Globus pallidus (tissue), 1 donor: ENCODE measurements at regions not wholly inside any gene's neighbourhood (a gene's known extent, or its start where the extent isn't known, plus 50 kb on each side); places are given as distances from the start of the nearest gene placed in this dataset.
"Not testable (repeated sequence)": the region's sequence is repeated elsewhere in the genome, so short reads cannot be mapped to it uniquely, and the experiment has no call there.

Experiments
- DNase-seq: peaks from one replicate; pipeline ENCODE4 v3.0.0-alpha.2; 2015; ENCODE audit warnings: low spot score

GRCh38 chr7:55743454-55743717 lies 119.2 kb downstream of the SEPTIN14 start:
- DNase-seq: not testable (repeated sequence)

- not testable (repeated sequence) for DNase-seq
Observed at GRCh38 chr7:55742651-55743453, 119.7 kb downstream of the SEPTIN14 start.

- not testable (repeated sequence) for DNase-seq
Observed at GRCh38 chr7:55741721-55742631, 120.6 kb downstream of the SEPTIN14 start.

GRCh38 chr7:55740633-55741250 lies 121.8 kb downstream of the SEPTIN14 start:
- not testable (repeated sequence) for DNase-seq

- not testable (repeated sequence) for DNase-seq
Observed at GRCh38 chr7:55740053-55740452, 122.5 kb downstream of the SEPTIN14 start.

DNA sequence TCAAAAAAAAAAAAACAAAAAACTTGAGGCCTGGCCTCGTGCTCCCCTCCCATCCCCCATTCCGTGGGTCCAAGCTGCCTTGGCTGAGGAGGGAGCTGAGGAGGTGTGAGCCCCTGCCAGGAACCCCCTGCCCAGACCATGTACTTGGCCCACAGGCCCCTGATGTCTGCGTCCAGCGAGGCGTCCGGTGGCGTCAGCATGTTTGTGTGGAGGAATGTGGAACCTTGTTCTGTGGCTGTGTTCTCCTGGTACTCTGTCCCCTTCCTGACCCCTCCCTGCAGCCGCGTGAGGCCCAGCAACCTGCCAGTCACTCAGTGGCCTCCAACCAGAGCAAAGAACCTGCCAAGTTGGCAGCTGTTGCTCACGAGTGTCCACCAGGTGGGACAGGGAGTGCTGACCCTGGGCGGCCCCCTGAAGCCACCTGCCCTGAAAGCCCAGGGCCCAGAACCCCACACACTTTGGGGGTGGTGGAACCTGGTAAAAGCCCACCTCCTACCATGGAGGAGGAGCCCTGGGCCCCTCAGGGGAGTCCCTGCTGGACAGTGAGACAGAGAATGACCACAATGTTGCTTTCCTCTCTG lies 125.8 kb downstream of the SEPTIN14 start:
- not testable (repeated sequence) for DNase-seq

GRCh38 chr7:55733241-55734140 lies 129.1 kb downstream of the SEPTIN14 start:
- DNase-seq: no peak

DNA sequence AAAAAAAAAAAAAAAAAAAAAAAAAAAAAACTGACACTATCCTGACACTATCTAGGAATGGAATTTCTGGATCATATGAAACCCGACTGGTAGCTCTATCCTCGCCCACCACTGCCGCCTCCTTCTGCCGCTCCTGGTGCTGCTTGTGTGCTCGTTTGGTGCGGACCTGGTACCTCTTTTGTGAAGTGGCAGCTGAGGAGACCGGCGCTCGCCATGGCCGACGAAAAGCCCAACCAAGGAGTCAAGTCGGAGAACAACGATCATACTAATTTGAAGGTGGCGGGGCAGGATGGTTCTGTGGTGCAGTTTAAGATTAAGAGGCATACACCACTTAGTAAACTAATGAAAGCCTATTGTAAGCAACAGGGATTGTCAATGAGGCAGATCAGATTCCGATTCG lies 130.6 kb downstream of the SEPTIN14 start:
- DNase-seq: no peak

DNA sequence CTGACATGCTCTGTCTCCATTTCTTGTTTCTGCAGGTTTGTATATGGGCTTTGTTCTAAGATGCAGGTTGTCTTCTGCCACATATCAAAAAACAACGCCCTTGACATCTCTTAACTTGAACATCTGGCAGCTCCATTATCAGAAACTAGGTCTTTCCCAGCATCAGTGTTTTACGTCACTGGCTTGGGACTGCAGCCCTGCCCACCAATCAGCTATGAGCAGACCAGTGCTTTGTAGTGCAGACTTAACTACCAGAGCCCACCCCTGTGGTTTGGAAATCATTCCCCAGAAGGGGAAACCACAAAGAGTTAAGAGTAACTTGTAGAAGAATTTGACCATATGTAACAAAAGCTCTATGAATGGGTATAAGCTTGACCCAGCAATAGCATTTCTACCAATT lies 132.4 kb downstream of the SEPTIN14 start:
- no peak for DNase-seq

GRCh38 chr7:55723621-55723941 lies 139.0 kb downstream of the SEPTIN14 start:
- DNase-seq: no peak

GRCh38 chr7:55722874-55723620 lies 139.5 kb downstream of the SEPTIN14 start:
- DNase-seq: not testable (repeated sequence)

GRCh38 chr7:55721004-55721403 lies 141.5 kb downstream of the SEPTIN14 start:
- DNase-seq: not testable (repeated sequence)

DNA sequence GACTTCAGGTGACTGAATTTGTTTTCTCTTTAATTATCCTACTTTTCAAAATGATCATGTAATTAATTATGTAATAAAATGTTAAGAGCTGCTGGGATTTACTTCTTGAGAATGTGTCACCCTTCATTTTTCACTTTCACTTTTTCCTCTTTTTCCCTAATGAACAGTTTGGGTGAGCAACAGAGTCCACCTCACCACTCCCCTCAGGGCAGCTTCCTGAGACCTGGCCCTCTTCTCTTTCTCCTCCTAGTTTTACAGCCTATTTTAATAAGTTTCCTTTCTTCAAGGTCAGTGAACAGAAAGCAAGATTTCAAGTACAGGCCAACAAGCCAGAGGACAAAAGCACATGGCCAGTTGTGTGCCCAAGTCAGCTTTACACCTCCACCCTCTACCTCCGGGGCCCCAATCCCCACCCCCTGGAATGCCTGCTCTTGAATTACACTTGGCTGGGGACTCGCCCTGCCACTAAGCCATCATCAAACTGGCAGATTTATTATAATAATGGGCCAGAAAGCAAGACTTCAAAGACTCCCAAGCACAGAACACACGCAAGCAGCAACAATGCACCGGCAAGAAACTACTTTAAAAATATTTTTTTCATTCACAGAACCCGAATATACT lies 143.1 kb upstream of the VOPP1 start:
- DNase-seq: not testable (repeated sequence)

DNA sequence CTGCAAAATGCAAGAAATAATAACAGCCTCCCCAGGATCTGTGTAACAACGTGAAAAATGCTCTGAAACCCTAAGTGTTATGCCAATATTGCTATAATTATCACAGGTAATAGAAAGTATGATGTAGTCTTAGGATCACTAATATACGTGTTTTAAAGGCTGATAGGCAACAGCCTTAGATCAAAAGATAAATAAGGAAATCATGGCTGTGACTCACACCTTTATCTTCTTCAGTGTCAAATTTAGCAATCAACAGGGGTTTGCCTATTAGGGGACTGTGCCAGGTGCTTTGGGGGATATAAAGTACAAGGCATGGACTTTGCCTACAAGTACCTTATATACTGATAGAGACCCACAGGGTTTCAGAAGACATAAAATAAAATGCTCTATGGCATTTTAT lies 142.1 kb upstream of the VOPP1 start:
- DNase-seq: not testable (repeated sequence)

DNA sequence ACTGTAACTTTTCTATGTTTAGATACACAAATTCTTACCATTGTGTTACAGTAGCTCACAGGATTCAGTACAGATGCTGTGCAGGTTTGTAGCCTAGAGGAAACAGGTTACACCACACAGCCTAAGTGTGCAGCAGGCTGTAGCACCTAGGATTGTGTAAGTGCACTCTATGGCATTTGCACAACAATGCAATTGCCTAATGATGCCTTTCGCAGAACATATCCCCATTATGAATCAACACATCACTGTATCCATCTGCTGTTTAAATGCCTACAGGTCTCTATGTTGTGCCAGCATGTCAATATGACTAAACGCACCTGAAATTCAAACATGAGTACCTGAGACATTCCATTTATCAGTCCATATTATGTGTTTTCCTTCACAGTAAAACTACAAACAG lies 138.0 kb upstream of the VOPP1 start:
- not testable (repeated sequence) for DNase-seq

- not testable (repeated sequence) for DNase-seq
Observed at GRCh38 chr7:55708028-55708427, 135.7 kb upstream of the VOPP1 start.

DNA sequence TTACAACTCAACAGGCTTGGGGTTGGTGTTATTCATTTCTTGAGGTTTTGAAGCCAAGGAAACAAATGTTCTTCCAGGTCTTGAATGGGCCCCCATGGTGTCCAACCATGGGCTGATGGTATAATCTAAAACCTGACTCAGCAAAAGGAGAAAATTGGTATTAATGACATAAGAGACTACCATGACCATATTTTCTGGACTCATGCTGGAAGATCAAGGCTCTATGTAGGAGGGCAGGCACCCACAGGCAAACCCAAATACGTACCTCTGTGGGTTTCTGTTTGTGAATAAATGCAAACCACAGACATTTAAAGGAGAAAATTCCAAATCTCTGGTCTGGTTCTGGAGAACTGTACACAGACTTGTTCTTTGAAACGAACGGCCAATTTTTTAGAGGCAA lies 135.1 kb upstream of the VOPP1 start:
- not testable (repeated sequence) for DNase-seq

GRCh38 chr7:55706451-55707195 lies 134.3 kb upstream of the VOPP1 start:
- DNase-seq: not testable (repeated sequence)

GRCh38 chr7:55705728-55706450 lies 133.6 kb upstream of the VOPP1 start:
- not testable (repeated sequence) for DNase-seq
